Epithelial cell of esophagus (primary cell): ENCODE measurements at regions not wholly inside any gene's neighbourhood (a gene's known extent, or its start where the extent isn't known, plus 50 kb on each side); places are given as distances from the start of the nearest gene placed in this dataset.

Experiments used
- DNase-seq: peaks from one replicate; pipeline ENCODE4 v3.0.0; 2010; ENCODE audit warnings: low read depth
- H3K4me3 ChIP-seq: 2 replicates; pipeline ENCODE4 v1.5.1; 2011; ENCODE audit warnings: mild to moderate bottlenecking, low read length, control low read depth
- CTCF ChIP-seq: IDR thresholded peaks from 2 replicates; pipeline ENCODE4 v1.5.1; 2011; ENCODE audit warnings: low read depth, mild to moderate bottlenecking, low read length, control low read depth, inconsistent platforms; ENCODE audit not compliant: insufficient read depth; ENCODE audit errors: missing control alignments

- no peak for TF ChIP-seq CTCF
- DNase-seq = no peak
- no peak overlapping the region for H3K4me3 ChIP-seq
Observed at GRCh38 chr13:34335014-34336007, 517.4 kb downstream of the RFC3 start.

GRCh38 chr13:34338102-34338501 lies 520.2 kb downstream of the RFC3 start:
- DNase-seq = peak; percentile 8
- H3K4me3 ChIP-seq = no peak overlapping the region
- TF ChIP-seq CTCF = no peak

GRCh38 chr13:34340534-34340933 lies 522.6 kb downstream of the RFC3 start:
- TF ChIP-seq CTCF = no peak
- peak; percentile 91 for DNase-seq
- H3K4me3 ChIP-seq = no peak overlapping the region

- no peak overlapping the region for H3K4me3 ChIP-seq
- DNase-seq = no peak
- no peak for TF ChIP-seq CTCF
Observed at GRCh38 chr13:34343413-34343940, 525.5 kb downstream of the RFC3 start.

- no peak for DNase-seq
- TF ChIP-seq CTCF = no peak
- no peak overlapping the region for H3K4me3 ChIP-seq
Observed at GRCh38 chr13:34344816-34345215, 526.9 kb downstream of the RFC3 start.

GRCh38 chr13:34345258-34345965 lies 527.5 kb downstream of the RFC3 start:
- no peak overlapping the region for H3K4me3 ChIP-seq
- no peak for TF ChIP-seq CTCF
- no peak for DNase-seq
